GM19463 (cell line): ENCODE measurements at regions not wholly inside any gene's neighbourhood (a gene's known extent, or its start where the extent isn't known, plus 50 kb on each side); places are given as distances from the start of the nearest gene placed in this dataset.

Experiments
- ATAC-seq: cut with Tn5 transposase; IDR thresholded peaks from one replicate; pipeline ENCODE4 v1.9.1; 2021; ENCODE audit warnings: mild to moderate bottlenecking, moderate library complexity; ENCODE audit not compliant: unreplicated experiment

GRCh38 chr18:24530630-24531111 lies 70.2 kb downstream of the HRH4 start:
- no peak for ATAC-seq

GRCh38 chr18:24534271-24534670 lies 73.8 kb downstream of the HRH4 start:
- no peak for ATAC-seq

GRCh38 chr18:24534737-24535136 lies 74.3 kb downstream of the HRH4 start:
- ATAC-seq, result no peak

GRCh38 chr18:24535527-24536295 lies 75.3 kb downstream of the HRH4 start:
- no peak for ATAC-seq

GRCh38 chr18:24536326-24536725 lies 75.9 kb downstream of the HRH4 start:
- ATAC-seq, result no peak

GRCh38 chr18:24536834-24537233 lies 76.4 kb downstream of the HRH4 start:
- no peak for ATAC-seq

GRCh38 chr18:24538414-24539264 lies 78.2 kb downstream of the HRH4 start:
- no peak for ATAC-seq

- ATAC-seq, result no peak
These were observed 79.6 kb downstream of the HRH4 start for GRCh38 chr18:24539866-24540617.

GRCh38 chr18:24540896-24541295 lies 80.5 kb downstream of the HRH4 start:
- ATAC-seq, result no peak

- ATAC-seq, result no peak
These were observed 82.8 kb downstream of the HRH4 start for GRCh38 chr18:24543086-24543794.

- ATAC-seq, result no peak
These were observed 83.5 kb downstream of the HRH4 start for GRCh38 chr18:24543795-24544498.

GRCh38 chr18:24544949-24545348 lies 84.5 kb downstream of the HRH4 start:
- no peak for ATAC-seq

GRCh38 chr18:24545651-24546050 lies 85.2 kb downstream of the HRH4 start:
- no peak for ATAC-seq

- ATAC-seq, result no peak
These were observed 85.9 kb downstream of the HRH4 start for GRCh38 chr18:24546307-24546706.

- ATAC-seq, result no peak
These were observed 88.1 kb downstream of the HRH4 start for GRCh38 chr18:24548583-24548982.

GRCh38 chr18:24552218-24552617 lies 91.8 kb downstream of the HRH4 start:
- ATAC-seq, result no peak

- ATAC-seq, result no peak
These were observed 93.3 kb downstream of the HRH4 start for GRCh38 chr18:24553571-24554285.

- no peak for ATAC-seq
These were observed 98.0 kb downstream of the HRH4 start for GRCh38 chr18:24558403-24558802.

GRCh38 chr18:24559526-24559925 lies 99.1 kb downstream of the HRH4 start:
- no peak for ATAC-seq
